ENCODE measurements at regions not wholly inside any gene's neighbourhood (a gene's known extent, or its start where the extent isn't known, plus 50 kb on each side); places are given as distances from the start of the nearest gene placed in this dataset.

DNA sequence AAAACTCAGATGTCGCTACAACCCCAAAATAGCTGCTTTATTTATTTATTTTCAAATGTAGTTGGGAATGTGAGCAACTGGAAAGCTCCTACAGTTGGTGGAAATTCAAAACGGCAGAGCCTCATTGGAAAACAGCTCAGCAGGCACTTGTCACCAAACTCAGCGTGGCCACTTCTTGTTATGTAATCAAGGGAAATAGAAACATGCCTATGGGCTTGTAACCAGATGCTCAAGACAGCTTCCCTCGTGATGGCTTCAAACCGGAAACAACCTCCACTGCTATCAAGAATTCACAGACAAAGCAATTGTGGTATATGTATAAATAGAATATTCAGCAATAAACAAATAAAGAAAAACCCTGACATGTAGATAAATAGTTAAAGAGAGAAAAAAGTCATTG, 627.8 kb upstream of the SLC10A2 start:
- no peaks in the 10 kb centered on the region for H3K4me1 ChIP-seq (ENCODE audit: control insufficient read depth, insufficient read depth, low read length)
- H3K9me3 ChIP-seq (ENCODE audit: control insufficient read depth in 2 of 2, low read length in 2 of 2) = no peaks in the 10 kb centered on the region
- no peak overlapping the region for H3K9ac ChIP-seq (ENCODE audit: low read length in 2 of 2)
- no peak overlapping the region for H3K4me3 ChIP-seq (ENCODE audit: low read length in 2 of 2)
- no peaks in the 10 kb centered on the region for H3K36me3 ChIP-seq (ENCODE audit: control insufficient read depth in 2 of 2, insufficient read depth in 2 of 2, low read length in 2 of 2)
- no peaks in the 10 kb centered on the region for H3K27me3 ChIP-seq (ENCODE audit: control insufficient read depth in 1 of 2, insufficient read depth in 2 of 2, low read length in 2 of 2)
- no peak overlapping the region for H3K27ac ChIP-seq (ENCODE audit: low read length)

DNA sequence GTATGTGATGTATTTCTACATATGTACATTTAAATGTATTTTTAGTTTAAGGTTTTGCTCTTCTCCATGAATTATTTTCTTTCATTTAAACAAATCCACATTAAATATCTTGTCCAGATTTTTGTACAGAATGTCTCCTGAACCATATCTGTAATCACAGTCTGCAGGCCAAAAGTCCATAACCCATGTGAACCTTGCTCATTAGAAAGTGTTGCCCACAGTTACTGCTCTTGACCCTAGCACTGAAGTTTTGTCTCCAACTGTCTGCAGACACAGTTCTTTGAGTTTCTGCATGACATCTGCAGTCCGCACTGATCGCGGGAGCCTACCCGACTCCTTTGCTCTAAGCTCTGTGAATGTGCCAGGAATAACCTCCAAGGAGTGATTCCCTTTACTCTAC, 626.2 kb upstream of the SLC10A2 start:
- no peak overlapping the region for H3K4me3 ChIP-seq (ENCODE audit: low read length in 2 of 2)
- no peaks in the 10 kb centered on the region for H3K9me3 ChIP-seq (ENCODE audit: control insufficient read depth in 2 of 2, low read length in 2 of 2)
- H3K27ac ChIP-seq (ENCODE audit: low read length) = no peak overlapping the region
- no peaks in the 10 kb centered on the region for H3K27me3 ChIP-seq (ENCODE audit: control insufficient read depth in 1 of 2, insufficient read depth in 2 of 2, low read length in 2 of 2)
- H3K9ac ChIP-seq (ENCODE audit: low read length in 2 of 2) = no peak overlapping the region
- no peaks in the 10 kb centered on the region for H3K4me1 ChIP-seq (ENCODE audit: control insufficient read depth, insufficient read depth, low read length)
- no peaks in the 10 kb centered on the region for H3K36me3 ChIP-seq (ENCODE audit: control insufficient read depth in 2 of 2, insufficient read depth in 2 of 2, low read length in 2 of 2)

DNA sequence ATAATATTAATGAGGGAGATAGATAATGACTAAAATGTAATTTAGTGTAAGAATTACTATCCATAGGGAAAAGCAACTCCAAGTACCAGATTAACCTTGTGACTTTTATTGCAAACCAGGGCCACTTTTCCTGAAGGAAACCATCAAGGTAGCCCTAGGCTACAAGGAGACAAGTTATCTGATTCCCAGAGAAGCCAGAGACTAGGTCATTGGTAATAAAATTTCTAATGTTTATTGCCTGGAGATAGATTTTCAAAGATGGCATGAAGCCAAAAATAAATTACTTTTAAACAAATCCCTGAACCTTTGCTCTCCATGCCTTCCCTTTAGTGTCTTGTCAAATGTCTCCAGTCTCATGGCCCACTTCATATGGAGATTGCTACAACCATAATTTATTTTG, 610.1 kb upstream of the SLC10A2 start:
- H3K9me3 ChIP-seq (ENCODE audit: control insufficient read depth in 2 of 2, low read length in 2 of 2) = no peaks in the 10 kb centered on the region
- H3K9ac ChIP-seq (ENCODE audit: low read length in 2 of 2) = no peak overlapping the region
- H3K4me1 ChIP-seq (ENCODE audit: control insufficient read depth, insufficient read depth, low read length) = no peaks in the 10 kb centered on the region
- no peaks in the 10 kb centered on the region for H3K27me3 ChIP-seq (ENCODE audit: control insufficient read depth in 1 of 2, insufficient read depth in 2 of 2, low read length in 2 of 2)
- no peaks in the 10 kb centered on the region for H3K36me3 ChIP-seq (ENCODE audit: control insufficient read depth in 2 of 2, insufficient read depth in 2 of 2, low read length in 2 of 2)
- no peak overlapping the region for H3K4me3 ChIP-seq (ENCODE audit: low read length in 2 of 2)
- H3K27ac ChIP-seq (ENCODE audit: low read length) = no peak overlapping the region

DNA sequence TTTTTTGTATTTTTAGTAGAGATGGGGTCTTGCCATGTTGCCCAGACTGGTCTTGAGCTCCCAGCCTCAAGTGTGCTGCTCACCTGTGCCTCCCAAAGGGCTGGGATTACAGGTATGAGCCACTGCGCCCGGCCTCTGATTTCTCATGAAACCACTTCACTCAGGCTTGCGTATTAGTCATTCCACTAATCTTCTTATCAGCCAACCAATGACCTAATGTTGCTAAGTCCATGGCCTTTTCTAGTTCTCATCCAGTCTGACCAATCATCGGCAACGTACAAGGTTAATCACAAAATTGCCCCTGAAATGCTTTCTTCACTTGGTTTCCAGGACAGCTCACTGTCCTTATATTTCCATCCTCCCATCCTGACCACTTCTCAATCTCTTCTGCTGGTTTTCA, 605.3 kb upstream of the SLC10A2 start:
- Histone ChIP-seq H3K9ac (ENCODE audit: low read length in 2 of 2) (no peak overlapping the region), H3K4me3 (ENCODE audit: low read length in 2 of 2) (no peak overlapping the region), H3K9me3 (ENCODE audit: control insufficient read depth in 2 of 2, low read length in 2 of 2) (no peaks in the 10 kb centered on the region), H3K36me3 (ENCODE audit: control insufficient read depth in 2 of 2, insufficient read depth in 2 of 2, low read length in 2 of 2) (no peaks in the 10 kb centered on the region), H3K4me1 (ENCODE audit: control insufficient read depth, insufficient read depth, low read length) (no peaks in the 10 kb centered on the region), H3K27me3 (ENCODE audit: control insufficient read depth in 1 of 2, insufficient read depth in 2 of 2, low read length in 2 of 2) (no peaks in the 10 kb centered on the region), H3K27ac (ENCODE audit: low read length) (no peak overlapping the region)

DNA sequence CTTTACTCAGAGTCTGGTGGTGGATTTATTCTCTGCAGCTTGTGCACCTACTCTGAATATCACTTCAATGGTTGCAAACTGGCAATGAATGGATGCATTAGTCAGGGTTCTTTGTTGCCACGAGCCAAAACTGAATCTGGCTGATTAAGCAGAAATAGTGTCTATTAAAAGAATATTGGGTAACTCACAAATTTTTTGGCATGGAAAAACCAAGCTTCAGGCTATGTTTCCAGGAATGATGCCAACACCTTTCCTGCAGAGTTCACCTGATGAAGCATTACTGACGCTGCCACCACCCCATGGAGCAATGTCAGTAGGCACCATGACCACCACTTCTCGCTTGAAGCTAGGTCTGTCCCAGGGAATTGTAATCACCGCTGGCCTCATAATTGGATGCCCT, 597.8 kb upstream of the SLC10A2 start:
- Histone ChIP-seq H3K27ac (ENCODE audit: low read length) (no peak overlapping the region), H3K27me3 (ENCODE audit: control insufficient read depth in 1 of 2, insufficient read depth in 2 of 2, low read length in 2 of 2) (no peaks in the 10 kb centered on the region), H3K4me3 (ENCODE audit: low read length in 2 of 2) (no peak overlapping the region), H3K9me3 (ENCODE audit: control insufficient read depth in 2 of 2, low read length in 2 of 2) (no peaks in the 10 kb centered on the region), H3K36me3 (ENCODE audit: control insufficient read depth in 2 of 2, insufficient read depth in 2 of 2, low read length in 2 of 2) (no peaks in the 10 kb centered on the region), H3K4me1 (ENCODE audit: control insufficient read depth, insufficient read depth, low read length) (no peaks in the 10 kb centered on the region), H3K9ac (ENCODE audit: low read length in 2 of 2) (no peak overlapping the region)

DNA sequence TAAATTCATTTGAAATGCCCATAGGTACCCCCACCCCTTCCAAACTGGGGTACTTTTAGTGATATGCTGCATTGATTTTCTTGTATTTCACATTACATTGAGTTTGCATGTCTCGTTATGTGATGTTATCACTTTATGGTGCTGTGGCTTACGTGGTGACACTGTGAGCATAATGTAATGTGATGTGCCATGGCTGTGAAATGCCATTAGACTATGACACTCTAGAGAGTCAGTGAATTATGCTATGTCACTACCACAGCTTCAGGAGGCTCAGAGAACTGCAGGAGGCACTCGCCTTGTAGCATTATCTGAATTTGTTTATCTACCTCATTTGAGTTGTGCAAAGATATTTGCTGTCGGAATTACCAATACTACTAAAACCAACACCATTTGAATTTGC, 590.1 kb upstream of the SLC10A2 start:
- no peaks in the 10 kb centered on the region for H3K27me3 ChIP-seq (ENCODE audit: control insufficient read depth in 1 of 2, insufficient read depth in 2 of 2, low read length in 2 of 2)
- no peaks in the 10 kb centered on the region for H3K9me3 ChIP-seq (ENCODE audit: control insufficient read depth in 2 of 2, low read length in 2 of 2)
- no peak overlapping the region for H3K4me3 ChIP-seq (ENCODE audit: low read length in 2 of 2)
- no peak overlapping the region for H3K27ac ChIP-seq (ENCODE audit: low read length)
- H3K4me1 ChIP-seq (ENCODE audit: control insufficient read depth, insufficient read depth, low read length) = no peaks in the 10 kb centered on the region
- no peak overlapping the region for H3K9ac ChIP-seq (ENCODE audit: low read length in 2 of 2)
- H3K36me3 ChIP-seq (ENCODE audit: control insufficient read depth in 2 of 2, insufficient read depth in 2 of 2, low read length in 2 of 2) = no peaks in the 10 kb centered on the region

DNA sequence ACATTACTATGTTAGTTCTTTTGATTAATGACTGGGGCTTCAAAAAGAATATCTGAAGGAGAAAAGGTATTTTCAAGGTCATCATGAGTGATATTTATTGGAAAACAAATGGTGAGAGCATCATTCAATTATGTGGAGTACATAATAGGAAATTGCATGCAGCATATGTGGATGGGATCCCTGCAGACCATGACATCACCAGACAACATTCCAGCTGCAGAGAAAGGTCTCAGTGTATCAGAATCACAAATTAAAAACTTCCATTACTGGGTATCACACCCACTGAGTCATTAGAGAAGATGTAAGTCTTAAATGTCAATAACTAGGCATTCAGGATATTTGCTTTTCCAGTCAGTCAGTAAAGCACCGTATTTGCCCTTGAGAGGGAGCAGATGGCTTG, 574.4 kb upstream of the SLC10A2 start:
- no peaks in the 10 kb centered on the region for H3K9me3 ChIP-seq (ENCODE audit: control insufficient read depth in 2 of 2, low read length in 2 of 2)
- H3K27ac ChIP-seq (ENCODE audit: low read length) = no peak overlapping the region
- no peaks in the 10 kb centered on the region for H3K27me3 ChIP-seq (ENCODE audit: control insufficient read depth in 1 of 2, insufficient read depth in 2 of 2, low read length in 2 of 2)
- H3K4me1 ChIP-seq (ENCODE audit: control insufficient read depth, insufficient read depth, low read length) = no peaks in the 10 kb centered on the region
- no peak overlapping the region for H3K9ac ChIP-seq (ENCODE audit: low read length in 2 of 2)
- no peak overlapping the region for H3K4me3 ChIP-seq (ENCODE audit: low read length in 2 of 2)
- no peaks in the 10 kb centered on the region for H3K36me3 ChIP-seq (ENCODE audit: control insufficient read depth in 2 of 2, insufficient read depth in 2 of 2, low read length in 2 of 2)

DNA sequence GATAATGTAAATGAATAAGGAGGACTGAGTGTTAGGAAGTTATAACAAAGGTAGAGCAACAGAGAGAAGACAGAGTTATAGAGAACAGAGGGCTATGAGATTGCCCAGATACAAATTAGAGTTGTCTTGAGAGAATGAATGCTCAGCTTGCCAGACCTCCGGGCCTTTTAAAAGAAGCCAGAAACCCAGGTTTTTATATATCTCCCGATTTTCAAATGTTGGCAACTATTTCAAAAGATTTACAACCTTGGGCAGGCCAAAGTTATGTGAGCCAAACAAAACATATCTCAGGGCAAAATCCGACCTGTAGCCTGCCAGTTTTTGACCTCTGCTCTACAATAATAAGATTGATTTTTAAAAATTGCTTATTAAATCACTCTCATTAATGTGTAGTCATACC, 573.1 kb upstream of the SLC10A2 start:
- H3K9ac ChIP-seq (ENCODE audit: low read length in 2 of 2) = no peak overlapping the region
- no peaks in the 10 kb centered on the region for H3K36me3 ChIP-seq (ENCODE audit: control insufficient read depth in 2 of 2, insufficient read depth in 2 of 2, low read length in 2 of 2)
- no peaks in the 10 kb centered on the region for H3K9me3 ChIP-seq (ENCODE audit: control insufficient read depth in 2 of 2, low read length in 2 of 2)
- no peak overlapping the region for H3K4me3 ChIP-seq (ENCODE audit: low read length in 2 of 2)
- H3K27me3 ChIP-seq (ENCODE audit: control insufficient read depth in 1 of 2, insufficient read depth in 2 of 2, low read length in 2 of 2) = no peaks in the 10 kb centered on the region
- H3K4me1 ChIP-seq (ENCODE audit: control insufficient read depth, insufficient read depth, low read length) = no peaks in the 10 kb centered on the region
- no peak overlapping the region for H3K27ac ChIP-seq (ENCODE audit: low read length)

DNA sequence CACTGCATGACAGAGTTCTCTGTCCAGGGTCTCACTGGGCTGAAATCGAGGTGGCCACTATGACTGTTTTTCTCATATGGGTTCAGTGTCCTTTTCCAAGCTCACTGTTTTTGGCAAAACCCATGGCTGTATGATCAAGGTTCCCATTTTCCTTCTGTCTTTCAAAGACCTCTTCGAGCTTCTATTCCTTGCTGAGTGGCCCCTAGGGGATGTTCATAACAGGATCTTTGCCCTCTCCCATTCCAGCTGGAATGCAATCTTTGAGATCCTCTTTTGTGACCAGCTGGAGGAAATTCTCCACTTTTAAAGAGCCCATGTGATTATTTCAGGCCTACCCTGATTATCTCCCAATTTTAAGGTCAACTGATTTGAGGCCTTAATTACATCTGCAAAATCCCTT, 572.5 kb upstream of the SLC10A2 start:
- H3K9me3 ChIP-seq (ENCODE audit: control insufficient read depth in 2 of 2, low read length in 2 of 2) = no peaks in the 10 kb centered on the region
- no peaks in the 10 kb centered on the region for H3K4me1 ChIP-seq (ENCODE audit: control insufficient read depth, insufficient read depth, low read length)
- no peak overlapping the region for H3K9ac ChIP-seq (ENCODE audit: low read length in 2 of 2)
- no peaks in the 10 kb centered on the region for H3K36me3 ChIP-seq (ENCODE audit: control insufficient read depth in 2 of 2, insufficient read depth in 2 of 2, low read length in 2 of 2)
- no peaks in the 10 kb centered on the region for H3K27me3 ChIP-seq (ENCODE audit: control insufficient read depth in 1 of 2, insufficient read depth in 2 of 2, low read length in 2 of 2)
- H3K27ac ChIP-seq (ENCODE audit: low read length) = no peak overlapping the region
- no peak overlapping the region for H3K4me3 ChIP-seq (ENCODE audit: low read length in 2 of 2)

DNA sequence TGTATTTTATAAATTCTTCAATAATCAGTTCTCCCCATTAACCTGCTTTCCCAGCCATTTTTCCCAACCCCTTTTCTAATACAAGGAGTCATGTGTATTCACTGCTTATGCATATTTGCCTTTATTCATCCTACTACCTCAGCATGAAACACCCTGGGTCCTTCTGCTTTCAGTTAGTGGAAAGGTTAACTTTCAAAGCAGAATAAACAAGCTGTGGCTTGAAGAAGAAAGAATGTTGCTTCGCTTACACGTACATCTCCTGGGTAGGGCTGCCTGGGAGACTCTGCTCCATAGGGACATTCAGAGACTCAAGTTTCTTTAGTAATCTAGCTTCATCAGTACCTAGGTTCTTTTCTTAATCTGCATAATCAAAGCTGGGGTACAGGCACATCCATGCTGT, 567.8 kb upstream of the SLC10A2 start:
- Histone ChIP-seq H3K36me3 (ENCODE audit: control insufficient read depth in 2 of 2, insufficient read depth in 2 of 2, low read length in 2 of 2) (no peaks in the 10 kb centered on the region), H3K4me3 (ENCODE audit: low read length in 2 of 2) (no peak overlapping the region), H3K27me3 (ENCODE audit: control insufficient read depth in 1 of 2, insufficient read depth in 2 of 2, low read length in 2 of 2) (no peaks in the 10 kb centered on the region), H3K4me1 (ENCODE audit: control insufficient read depth, insufficient read depth, low read length) (no peaks in the 10 kb centered on the region), H3K9ac (ENCODE audit: low read length in 2 of 2) (no peak overlapping the region), H3K27ac (ENCODE audit: low read length) (no peak overlapping the region), H3K9me3 (ENCODE audit: control insufficient read depth in 2 of 2, low read length in 2 of 2) (no peaks in the 10 kb centered on the region)

DNA sequence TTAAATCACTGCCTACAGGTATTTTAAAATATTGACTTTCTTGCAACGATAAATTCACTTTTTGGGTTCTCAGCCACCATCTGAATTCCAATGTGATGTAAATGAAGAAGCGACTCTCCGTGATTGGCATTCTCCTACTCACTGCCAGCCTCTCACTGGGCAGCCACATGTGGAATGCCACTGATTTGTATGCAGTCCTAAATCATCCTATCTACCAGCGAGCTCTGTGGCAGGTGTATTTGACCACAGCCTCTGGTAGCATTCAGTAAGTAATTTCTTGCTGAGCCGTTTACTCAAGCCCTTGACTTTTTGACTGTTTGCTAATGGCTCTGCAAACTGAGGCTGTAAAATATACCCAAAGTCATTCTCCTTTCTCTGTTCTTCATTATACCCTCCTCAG, 559.0 kb upstream of the SLC10A2 start:
- Histone ChIP-seq H3K27me3 (ENCODE audit: control insufficient read depth in 1 of 2, insufficient read depth in 2 of 2, low read length in 2 of 2) (no peaks in the 10 kb centered on the region), H3K27ac (ENCODE audit: low read length) (no peak overlapping the region)

DNA sequence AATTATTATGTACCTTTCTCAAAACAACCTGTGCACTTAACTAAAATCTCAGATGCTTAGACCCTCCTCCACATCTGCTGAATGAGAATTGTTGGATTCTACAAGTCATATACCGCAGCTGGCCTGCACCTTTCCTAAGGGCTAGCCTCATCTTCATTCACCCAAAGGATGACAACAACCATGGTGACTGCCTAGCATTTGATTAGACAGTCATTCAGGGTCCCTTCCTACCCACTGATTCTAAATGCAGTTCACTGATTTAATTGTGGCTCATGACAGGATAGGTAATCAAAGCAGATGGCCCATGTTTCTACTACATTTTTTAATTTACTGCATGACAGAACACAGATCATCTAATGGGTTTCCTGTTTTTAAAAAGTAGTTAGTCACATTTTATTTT, 551.9 kb upstream of the SLC10A2 start:
- Histone ChIP-seq H3K27ac (ENCODE audit: low read length) (no peak overlapping the region), H3K4me1 (ENCODE audit: control insufficient read depth, insufficient read depth, low read length) (no peaks in the 10 kb centered on the region), H3K27me3 (ENCODE audit: control insufficient read depth in 1 of 2, insufficient read depth in 2 of 2, low read length in 2 of 2) (no peaks in the 10 kb centered on the region), H3K36me3 (ENCODE audit: control insufficient read depth in 2 of 2, insufficient read depth in 2 of 2, low read length in 2 of 2) (no peaks in the 10 kb centered on the region), H3K9ac (ENCODE audit: low read length in 2 of 2) (no peak overlapping the region), H3K4me3 (ENCODE audit: low read length in 2 of 2) (no peak overlapping the region), H3K9me3 (ENCODE audit: control insufficient read depth in 2 of 2, low read length in 2 of 2) (no peaks in the 10 kb centered on the region)

More for the DNA sequence above, 559.0 kb upstream of the SLC10A2 start:
- no peaks in the 10 kb centered on the region for H3K36me3 ChIP-seq (ENCODE audit: control insufficient read depth in 2 of 2, insufficient read depth in 2 of 2, low read length in 2 of 2)
- no peak overlapping the region for H3K4me3 ChIP-seq (ENCODE audit: low read length in 2 of 2)
- no peak overlapping the region for H3K9ac ChIP-seq (ENCODE audit: low read length in 2 of 2)
- no peaks in the 10 kb centered on the region for H3K4me1 ChIP-seq (ENCODE audit: control insufficient read depth, insufficient read depth, low read length)
- no peaks in the 10 kb centered on the region for H3K9me3 ChIP-seq (ENCODE audit: control insufficient read depth in 2 of 2, low read length in 2 of 2)
